ENCODE measurements at regions not wholly inside any gene's neighbourhood (a gene's known extent, or its start where the extent isn't known, plus 50 kb on each side); places are given as distances from the start of the nearest gene placed in this dataset.

DNA sequence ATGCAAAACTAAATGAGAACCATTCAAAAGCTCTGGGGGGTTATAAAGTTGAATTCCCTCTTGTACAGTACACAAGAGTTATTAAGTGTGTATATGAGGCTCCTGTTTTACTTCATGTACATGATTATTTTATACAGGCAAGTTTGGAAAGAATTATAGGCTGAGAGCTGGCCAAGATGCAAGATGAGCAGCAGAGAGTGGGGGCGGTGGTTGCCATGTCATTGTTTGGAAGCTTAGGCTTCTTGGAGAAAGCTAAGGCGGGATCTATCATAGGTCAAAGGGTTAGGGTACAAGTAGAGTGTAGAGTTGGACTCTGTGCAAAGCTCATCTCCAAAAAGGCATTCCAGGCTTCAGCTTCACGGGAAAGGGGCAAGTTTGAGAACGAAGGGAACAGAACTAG is 297.1 kb upstream of the TBX3 start:
- TF ChIP-seq CTCF (IDR thresholded peaks at IDR 0.05) (no peak), POLR2A (IDR thresholded peaks at IDR 0.05) (no peak)
